ENCODE measurements at regions not wholly inside any gene's neighbourhood (a gene's known extent, or its start where the extent isn't known, plus 50 kb on each side); places are given as distances from the start of the nearest gene placed in this dataset.

DNA sequence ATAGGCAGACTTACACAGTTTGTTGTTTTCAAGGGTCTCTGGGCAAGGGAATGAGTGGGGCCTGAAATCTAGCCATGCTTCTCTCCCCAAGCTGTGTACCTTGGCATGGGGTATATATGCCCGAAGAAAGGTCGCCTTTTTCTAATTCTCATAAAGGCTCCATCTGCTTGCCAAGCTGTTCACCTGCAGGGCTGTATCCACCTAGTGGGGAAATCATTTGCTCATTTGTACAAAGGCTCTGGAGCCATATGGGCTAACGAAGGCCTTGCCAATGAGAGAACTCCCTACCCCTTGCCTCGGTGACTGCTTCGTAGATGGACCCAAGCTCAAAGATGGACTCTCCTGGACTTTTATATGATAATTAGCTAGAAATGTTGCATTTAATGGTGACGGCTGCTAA lies 1097.0 kb downstream of the PDHA2 start:
- no peaks in the 10 kb centered on the region for H3K27me3 Mint-ChIP-seq (ENCODE audit: unreplicated experiment)
- no peaks in the 10 kb centered on the region for H3K4me1 Mint-ChIP-seq (ENCODE audit: low read depth, unreplicated experiment)
- H3K4me3 Mint-ChIP-seq (ENCODE audit: low read depth, unreplicated experiment), result no peak overlapping the region
- DNase-seq, result no peak
- BruUV-seq (replicated peaks), result no TSS peak
- H3K27ac Mint-ChIP-seq (ENCODE audit: unreplicated experiment), result no peak overlapping the region
- no peaks in the 10 kb centered on the region for H3K9me3 Mint-ChIP-seq (ENCODE audit: low read depth, unreplicated experiment)
- no peaks in the 10 kb centered on the region for H3K36me3 Mint-ChIP-seq (ENCODE audit: insufficient read depth, unreplicated experiment)
- intact Hi-C loops (cut with micrococcal nuclease; ENCODE audit: unreplicated experiment), result no loop called here
- CTCF ChIA-PET, result no interaction called here
- TF ChIP-seq, protein P1, sequence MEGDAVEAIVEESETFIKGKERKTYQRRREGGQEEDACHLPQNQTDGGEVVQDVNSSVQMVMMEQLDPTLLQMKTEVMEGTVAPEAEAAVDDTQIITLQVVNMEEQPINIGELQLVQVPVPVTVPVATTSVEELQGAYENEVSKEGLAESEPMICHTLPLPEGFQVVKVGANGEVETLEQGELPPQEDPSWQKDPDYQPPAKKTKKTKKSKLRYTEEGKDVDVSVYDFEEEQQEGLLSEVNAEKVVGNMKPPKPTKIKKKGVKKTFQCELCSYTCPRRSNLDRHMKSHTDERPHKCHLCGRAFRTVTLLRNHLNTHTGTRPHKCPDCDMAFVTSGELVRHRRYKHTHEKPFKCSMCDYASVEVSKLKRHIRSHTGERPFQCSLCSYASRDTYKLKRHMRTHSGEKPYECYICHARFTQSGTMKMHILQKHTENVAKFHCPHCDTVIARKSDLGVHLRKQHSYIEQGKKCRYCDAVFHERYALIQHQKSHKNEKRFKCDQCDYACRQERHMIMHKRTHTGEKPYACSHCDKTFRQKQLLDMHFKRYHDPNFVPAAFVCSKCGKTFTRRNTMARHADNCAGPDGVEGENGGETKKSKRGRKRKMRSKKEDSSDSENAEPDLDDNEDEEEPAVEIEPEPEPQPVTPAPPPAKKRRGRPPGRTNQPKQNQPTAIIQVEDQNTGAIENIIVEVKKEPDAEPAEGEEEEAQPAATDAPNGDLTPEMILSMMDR (IDR thresholded peaks at IDR 0.05; ENCODE audit: unreplicated experiment), result no peak

DNA sequence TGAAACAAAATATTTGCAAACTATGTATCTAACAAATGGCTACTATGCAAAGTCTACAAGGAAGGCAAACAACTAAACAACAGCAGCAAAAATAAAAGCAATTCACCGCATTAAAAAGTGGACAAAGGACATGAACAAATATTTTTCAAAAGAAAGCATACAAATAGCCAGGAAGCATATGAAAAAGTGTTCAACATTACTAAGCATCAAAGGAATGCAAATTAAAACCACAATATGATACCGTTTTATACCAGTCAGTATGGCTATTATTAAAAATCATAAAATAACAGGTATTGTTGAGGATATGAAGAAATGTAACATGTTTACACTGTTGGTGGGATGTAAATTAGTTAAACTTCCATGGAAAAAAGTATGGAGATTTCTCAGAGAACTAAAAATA lies 1106.7 kb downstream of the PDHA2 start:
- Mint-ChIP-seq H3K27ac (ENCODE audit: unreplicated experiment) (no peak overlapping the region), H3K9me3 (ENCODE audit: low read depth, unreplicated experiment) (no peaks in the 10 kb centered on the region), H3K4me3 (ENCODE audit: low read depth, unreplicated experiment) (no peak overlapping the region), H3K4me1 (ENCODE audit: low read depth, unreplicated experiment) (no peaks in the 10 kb centered on the region), H3K36me3 (ENCODE audit: insufficient read depth, unreplicated experiment) (no peaks in the 10 kb centered on the region), H3K27me3 (ENCODE audit: unreplicated experiment) (no peaks in the 10 kb centered on the region)
- CTCF ChIA-PET, result no interaction called here
- BruUV-seq (replicated peaks), result no TSS peak
- intact Hi-C loops (cut with micrococcal nuclease; ENCODE audit: unreplicated experiment), result no loop called here
- TF ChIP-seq, protein P1 (IDR thresholded peaks at IDR 0.05; ENCODE audit: unreplicated experiment), result no peak
- no peak for DNase-seq

DNA sequence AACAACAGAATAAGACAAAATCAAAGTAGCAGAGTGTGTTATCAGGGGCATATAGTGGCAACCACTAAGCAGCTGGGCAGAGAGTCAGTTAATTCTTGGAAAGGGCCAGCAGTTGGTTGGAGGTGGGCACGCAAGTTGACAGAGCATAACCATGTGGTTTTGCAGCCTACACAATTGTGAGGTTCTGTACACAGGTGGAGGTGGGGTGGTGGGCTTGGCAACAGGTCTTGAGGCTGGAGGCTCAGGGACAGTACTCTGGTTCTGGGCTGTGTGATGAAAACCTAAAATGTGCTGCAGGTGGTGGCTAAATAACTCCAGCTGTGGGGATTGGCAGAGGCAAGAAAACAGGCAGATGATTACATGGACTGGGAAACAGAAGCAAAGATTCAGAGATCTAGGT lies 1112.7 kb downstream of the PDHA2 start:
- TF ChIP-seq, protein P1 (IDR thresholded peaks at IDR 0.05; ENCODE audit: unreplicated experiment), result no peak
- H3K9me3 Mint-ChIP-seq (ENCODE audit: low read depth, unreplicated experiment), result no peaks in the 10 kb centered on the region
- DNase-seq, result no peak
- no peaks in the 10 kb centered on the region for H3K36me3 Mint-ChIP-seq (ENCODE audit: insufficient read depth, unreplicated experiment)
- H3K4me1 Mint-ChIP-seq (ENCODE audit: low read depth, unreplicated experiment), result no peaks in the 10 kb centered on the region
- no peak overlapping the region for H3K4me3 Mint-ChIP-seq (ENCODE audit: low read depth, unreplicated experiment)
- no peaks in the 10 kb centered on the region for H3K27me3 Mint-ChIP-seq (ENCODE audit: unreplicated experiment)
- H3K27ac Mint-ChIP-seq (ENCODE audit: unreplicated experiment), result no peak overlapping the region
- intact Hi-C loops (cut with micrococcal nuclease; ENCODE audit: unreplicated experiment), result no loop called here
- no TSS peak for BruUV-seq (replicated peaks)
- CTCF ChIA-PET, result no interaction called here

DNA sequence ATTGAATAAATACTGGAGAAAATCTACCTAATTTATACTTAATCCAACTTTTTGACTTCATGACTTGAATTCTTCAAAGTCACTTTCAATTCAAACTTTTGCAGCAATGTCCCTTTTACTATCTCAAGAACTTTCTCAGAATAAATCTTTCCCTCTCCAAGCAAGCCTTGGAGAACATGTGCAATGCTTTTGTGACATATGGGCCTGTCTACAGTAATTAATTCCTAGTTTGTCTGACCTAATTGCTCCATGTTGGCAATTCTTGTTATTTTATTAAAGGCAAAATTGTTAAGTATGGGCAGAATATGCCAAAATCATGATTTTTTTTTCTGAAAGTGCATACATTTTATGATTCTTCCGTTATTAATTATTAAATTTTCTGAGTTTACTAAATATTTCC lies 1115.3 kb downstream of the PDHA2 start:
- Mint-ChIP-seq H3K4me1 (ENCODE audit: low read depth, unreplicated experiment) (no peaks in the 10 kb centered on the region), H3K36me3 (ENCODE audit: insufficient read depth, unreplicated experiment) (no peaks in the 10 kb centered on the region), H3K9me3 (ENCODE audit: low read depth, unreplicated experiment) (no peaks in the 10 kb centered on the region), H3K27me3 (ENCODE audit: unreplicated experiment) (no peaks in the 10 kb centered on the region), H3K4me3 (ENCODE audit: low read depth, unreplicated experiment) (no peak overlapping the region), H3K27ac (ENCODE audit: unreplicated experiment) (no peak overlapping the region)
- BruUV-seq (replicated peaks), result no TSS peak
- no peak for DNase-seq
- intact Hi-C loops (cut with micrococcal nuclease; ENCODE audit: unreplicated experiment), result no loop called here
- CTCF ChIA-PET, result no interaction called here
- TF ChIP-seq, protein P1 (IDR thresholded peaks at IDR 0.05; ENCODE audit: unreplicated experiment), result no peak

DNA sequence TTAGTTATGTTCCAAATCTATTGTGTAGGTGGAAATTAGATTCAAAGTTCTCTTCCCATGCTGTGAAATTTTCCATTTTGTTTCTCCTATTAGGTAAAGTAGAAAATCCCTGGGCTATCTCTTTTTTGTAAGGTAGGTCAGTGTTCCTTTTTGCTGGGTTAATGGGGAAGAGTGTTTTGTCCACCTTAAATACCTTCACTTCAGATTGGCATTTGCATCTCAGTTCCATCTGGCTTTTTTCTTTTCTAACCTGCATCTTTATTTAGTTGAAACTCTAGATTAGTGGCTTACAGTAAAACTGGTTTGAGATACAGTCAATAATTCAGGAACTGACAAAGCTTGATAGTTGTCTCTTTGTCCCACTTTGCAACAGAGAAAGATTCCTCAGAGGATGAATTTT lies 1115.8 kb downstream of the PDHA2 start:
- DNase-seq, result no peak
- Mint-ChIP-seq H3K9me3 (ENCODE audit: low read depth, unreplicated experiment) (no peaks in the 10 kb centered on the region), H3K36me3 (ENCODE audit: insufficient read depth, unreplicated experiment) (no peaks in the 10 kb centered on the region), H3K4me1 (ENCODE audit: low read depth, unreplicated experiment) (no peaks in the 10 kb centered on the region), H3K27ac (ENCODE audit: unreplicated experiment) (no peak overlapping the region), H3K27me3 (ENCODE audit: unreplicated experiment) (no peaks in the 10 kb centered on the region), H3K4me3 (ENCODE audit: low read depth, unreplicated experiment) (no peak overlapping the region)
- intact Hi-C loops (cut with micrococcal nuclease; ENCODE audit: unreplicated experiment), result no loop called here
- no TSS peak for BruUV-seq (replicated peaks)
- CTCF ChIA-PET, result no interaction called here
- TF ChIP-seq, protein P1 (IDR thresholded peaks at IDR 0.05; ENCODE audit: unreplicated experiment), result no peak
